ENCODE measurements at regions not wholly inside any gene's neighbourhood (a gene's known extent, or its start where the extent isn't known, plus 50 kb on each side); places are given as distances from the start of the nearest gene placed in this dataset.

GRCh38 chr3:34780294-34780693, 859.0 kb upstream of the ARPP21 start:
- WGBS, 2 donors, result 77 to 78% methylated on average over 5 of the region's 5 CpGs
- Histone ChIP-seq H3K36me3 (no peaks in the 10 kb centered on the region), H3K4me3 (replicated peaks in 1 of 3) (no peak overlapping the region), H3K9me3 (no peaks in the 10 kb centered on the region), H3K27ac (no peak overlapping the region), H3K27me3 (no peaks in the 10 kb centered on the region), H3K4me1 (no peaks in the 10 kb centered on the region)
- DNase-seq, result no peak
- TF ChIP-seq CTCF (IDR thresholded peaks at IDR 0.05) (no peak), POLR2A (IDR thresholded peaks at IDR 0.05) (no peak)
- intact Hi-C loops (cut with DNase I), result no loop called here

- Histone ChIP-seq H3K9me3 (no peaks in the 10 kb centered on the region), H3K36me3 (no peaks in the 10 kb centered on the region), H3K27me3 (no peaks in the 10 kb centered on the region), H3K27ac (no peak overlapping the region), H3K4me3 (replicated peaks in 1 of 3) (no peak overlapping the region), H3K4me1 (no peaks in the 10 kb centered on the region)
- intact Hi-C loops (cut with DNase I), result no loop called here
- 66 to 67% methylated on average over 4 of the region's 4 CpGs for WGBS, 2 donors
- TF ChIP-seq POLR2A (IDR thresholded peaks at IDR 0.05) (no peak), CTCF (IDR thresholded peaks at IDR 0.05) (no peak)
- DNase-seq, result no peak
Observed at GRCh38 chr3:34780973-34781372, 858.4 kb upstream of the ARPP21 start.

GRCh38 chr3:34782871-34783270, 856.5 kb upstream of the ARPP21 start:
- Histone ChIP-seq H3K27ac (no peak overlapping the region), H3K4me3 (replicated peaks in 1 of 3) (no peak overlapping the region), H3K9me3 (no peaks in the 10 kb centered on the region), H3K4me1 (no peaks in the 10 kb centered on the region), H3K36me3 (no peaks in the 10 kb centered on the region), H3K27me3 (no peaks in the 10 kb centered on the region)
- 43% methylated on average over 2 of the region's 2 CpGs for WGBS, 2 donors
- no peak for TF ChIP-seq POLR2A (IDR thresholded peaks at IDR 0.05)
- no peak for TF ChIP-seq CTCF (IDR thresholded peaks at IDR 0.05)
- intact Hi-C loops (cut with DNase I), result no loop called here
- DNase-seq, result no peak

GRCh38 chr3:34783876-34784275, 855.4 kb upstream of the ARPP21 start:
- Histone ChIP-seq H3K36me3 (no peaks in the 10 kb centered on the region), H3K4me1 (no peaks in the 10 kb centered on the region), H3K4me3 (replicated peaks in 1 of 3) (no peak overlapping the region), H3K27ac (no peak overlapping the region), H3K9me3 (no peaks in the 10 kb centered on the region), H3K27me3 (no peaks in the 10 kb centered on the region)
- intact Hi-C loops (cut with DNase I), result no loop called here
- TF ChIP-seq POLR2A (IDR thresholded peaks at IDR 0.05), result no peak
- TF ChIP-seq CTCF (IDR thresholded peaks at IDR 0.05), result no peak
- DNase-seq, result no peak

GRCh38 chr3:34793057-34793456, 846.3 kb upstream of the ARPP21 start:
- intact Hi-C loops (cut with DNase I), result no loop called here
- WGBS, 2 donors, result 68 to 70% methylated on average over 1 of the region's 1 CpG
- Histone ChIP-seq H3K36me3 (no peaks in the 10 kb centered on the region), H3K27ac (no peak overlapping the region), H3K4me1 (no peaks in the 10 kb centered on the region), H3K4me3 (replicated peaks in 1 of 3) (no peak overlapping the region), H3K27me3 (no peaks in the 10 kb centered on the region), H3K9me3 (no peaks in the 10 kb centered on the region)
- DNase-seq, result no peak
- no peak for TF ChIP-seq CTCF (IDR thresholded peaks at IDR 0.05)
